ENCODE measurements at regions not wholly inside any gene's neighbourhood (a gene's known extent, or its start where the extent isn't known, plus 50 kb on each side); places are given as distances from the start of the nearest gene placed in this dataset.

GRCh38 chr2:42860319-42861094 lies 68.1 kb upstream of the HAAO start:
- H2AFZ ChIP-seq (ENCODE audit: low read length): no peak overlapping the region
- no peak for DNase-seq (ENCODE audit: low read depth in 2 of 2)
- H3K79me2 ChIP-seq (ENCODE audit: control insufficient read depth, insufficient read depth, low read length): no peaks in the 10 kb centered on the region
- no peaks in the 10 kb centered on the region for H3K27me3 ChIP-seq (ENCODE audit: control insufficient read depth, insufficient read depth, low read length)
- no peak overlapping the region for H3K9ac ChIP-seq (ENCODE audit: insufficient read depth, low read length)
- H4K20me1 ChIP-seq (ENCODE audit: control insufficient read depth, extremely low read depth, insufficient read depth, low read length): no peaks in the 10 kb centered on the region
- H3K36me3 ChIP-seq (ENCODE audit: control insufficient read depth, insufficient read depth, low read length): no peaks in the 10 kb centered on the region
- H3K4me2 ChIP-seq (ENCODE audit: extremely low read depth, insufficient read depth, low read length): no peak overlapping the region
- H3K4me1 ChIP-seq (ENCODE audit: control insufficient read depth, extremely low read depth, insufficient read depth, low read length): peaks cover 3% of the 10 kb centered on the region
- H3K9me3 ChIP-seq (ENCODE audit: control insufficient read depth, insufficient read depth, low read depth, low read length): no peaks in the 10 kb centered on the region
- TF ChIP-seq EZH2 (IDR thresholded peaks at IDR 0.05; ENCODE audit: low read length, missing control alignments) (no peak), CTCF (conservative IDR thresholded peaks at IDR 0.05 in 1 of 2, IDR thresholded peaks at IDR 0.05 in 1 of 2; ENCODE audit: low read depth in 1 of 2, low read length in 2 of 2) (no peak)
- no peak overlapping the region for H3K4me3 ChIP-seq (replicated peaks in 1 of 4; ENCODE audit: control extremely low read depth in 1 of 4, insufficient read depth in 1 of 4, low read depth in 3 of 4, low read length in 4 of 4)
- no peak overlapping the region for H3K27ac ChIP-seq (ENCODE audit: insufficient read depth, low read length)

- Histone ChIP-seq H3K4me3 (replicated peaks in 1 of 4; ENCODE audit: control extremely low read depth in 1 of 4, insufficient read depth in 1 of 4, low read depth in 3 of 4, low read length in 4 of 4) (no peak overlapping the region), H3K9ac (ENCODE audit: insufficient read depth, low read length) (no peak overlapping the region), H4K20me1 (ENCODE audit: control insufficient read depth, extremely low read depth, insufficient read depth, low read length) (no peaks in the 10 kb centered on the region), H2AFZ (ENCODE audit: low read length) (no peak overlapping the region), H3K27ac (ENCODE audit: insufficient read depth, low read length) (no peak overlapping the region), H3K36me3 (ENCODE audit: control insufficient read depth, insufficient read depth, low read length) (no peaks in the 10 kb centered on the region), H3K4me1 (ENCODE audit: control insufficient read depth, extremely low read depth, insufficient read depth, low read length) (peaks cover 6% of the 10 kb centered on the region), H3K9me3 (ENCODE audit: control insufficient read depth, insufficient read depth, low read depth, low read length) (no peaks in the 10 kb centered on the region), H3K4me2 (ENCODE audit: extremely low read depth, insufficient read depth, low read length) (no peak overlapping the region), H3K27me3 (ENCODE audit: control insufficient read depth, insufficient read depth, low read length) (no peaks in the 10 kb centered on the region), H3K79me2 (ENCODE audit: control insufficient read depth, insufficient read depth, low read length) (no peaks in the 10 kb centered on the region)
- TF ChIP-seq CTCF (conservative IDR thresholded peaks at IDR 0.05 in 1 of 2, IDR thresholded peaks at IDR 0.05 in 1 of 2; ENCODE audit: low read depth in 1 of 2, low read length in 2 of 2): no peak
- TF ChIP-seq EZH2 (IDR thresholded peaks at IDR 0.05; ENCODE audit: low read length, missing control alignments): no peak
- peak in 1 of 2 donors; percentile 70 for DNase-seq (ENCODE audit: low read depth in 2 of 2)
Measured at GRCh38 chr2:42859791-42860190, 67.4 kb upstream of the HAAO start.

- peak; percentile 58 to 88 for DNase-seq (ENCODE audit: low read depth in 2 of 2)
- no peaks in the 10 kb centered on the region for H3K9me3 ChIP-seq (ENCODE audit: control insufficient read depth, insufficient read depth, low read depth, low read length)
- H4K20me1 ChIP-seq (ENCODE audit: control insufficient read depth, extremely low read depth, insufficient read depth, low read length): no peaks in the 10 kb centered on the region
- H3K79me2 ChIP-seq (ENCODE audit: control insufficient read depth, insufficient read depth, low read length): no peaks in the 10 kb centered on the region
- no peaks in the 10 kb centered on the region for H3K36me3 ChIP-seq (ENCODE audit: control insufficient read depth, insufficient read depth, low read length)
- TF ChIP-seq EZH2 (IDR thresholded peaks at IDR 0.05; ENCODE audit: low read length, missing control alignments) (no peak), CTCF (conservative IDR thresholded peaks at IDR 0.05 in 1 of 2, IDR thresholded peaks at IDR 0.05 in 1 of 2; ENCODE audit: low read depth in 1 of 2, low read length in 2 of 2) (peak; percentile 91 to 99)
- H3K4me1 ChIP-seq (ENCODE audit: control insufficient read depth, extremely low read depth, insufficient read depth, low read length): peaks cover 11% of the 10 kb centered on the region
- no peak overlapping the region for H3K27ac ChIP-seq (ENCODE audit: insufficient read depth, low read length)
- H2AFZ ChIP-seq (ENCODE audit: low read length): no peak overlapping the region
- H3K4me3 ChIP-seq (replicated peaks in 1 of 4; ENCODE audit: control extremely low read depth in 1 of 4, insufficient read depth in 1 of 4, low read depth in 3 of 4, low read length in 4 of 4): no peak overlapping the region
- no peak overlapping the region for H3K4me2 ChIP-seq (ENCODE audit: extremely low read depth, insufficient read depth, low read length)
- no peaks in the 10 kb centered on the region for H3K27me3 ChIP-seq (ENCODE audit: control insufficient read depth, insufficient read depth, low read length)
- no peak overlapping the region for H3K9ac ChIP-seq (ENCODE audit: insufficient read depth, low read length)
Measured at GRCh38 chr2:42859006-42859552, 66.7 kb upstream of the HAAO start.

All from fibroblast of lung (primary cell).